GM18508 (cell line): ENCODE measurements at regions not wholly inside any gene's neighbourhood (a gene's known extent, or its start where the extent isn't known, plus 50 kb on each side); places are given as distances from the start of the nearest gene placed in this dataset.
A peak's percentile ranks its signal among the peaks of the same experiment; 100 is the strongest.
"Not testable (repeated sequence)": the region's sequence is repeated elsewhere in the genome, so short reads cannot be mapped to it uniquely, and the experiment has no call there.

Source experiments
- ATAC-seq: cut with Tn5 transposase; IDR thresholded peaks from one replicate; pipeline ENCODE4 v1.9.1; 2021; ENCODE audit warnings: moderate number of reproducible peaks; ENCODE audit not compliant: insufficient read depth, unreplicated experiment

DNA sequence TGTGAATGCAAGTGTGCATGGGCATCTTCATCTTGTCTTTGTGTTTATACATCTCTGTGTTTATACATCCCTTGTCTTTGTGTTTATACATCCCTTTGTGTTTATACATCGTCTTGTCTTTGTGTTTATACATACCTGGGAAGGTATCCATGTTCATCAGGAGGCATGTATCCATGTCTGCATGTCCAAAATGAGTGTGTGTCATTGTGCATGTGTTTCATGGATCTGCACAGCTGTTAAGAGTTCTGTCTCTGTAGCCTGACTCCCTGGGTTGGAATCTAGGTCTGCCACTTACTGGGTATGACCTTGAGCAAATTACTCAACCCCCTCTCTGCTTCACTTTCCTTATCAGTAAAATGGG, 50.1 kb upstream of the SIRPA start:
- ATAC-seq: no peak

DNA sequence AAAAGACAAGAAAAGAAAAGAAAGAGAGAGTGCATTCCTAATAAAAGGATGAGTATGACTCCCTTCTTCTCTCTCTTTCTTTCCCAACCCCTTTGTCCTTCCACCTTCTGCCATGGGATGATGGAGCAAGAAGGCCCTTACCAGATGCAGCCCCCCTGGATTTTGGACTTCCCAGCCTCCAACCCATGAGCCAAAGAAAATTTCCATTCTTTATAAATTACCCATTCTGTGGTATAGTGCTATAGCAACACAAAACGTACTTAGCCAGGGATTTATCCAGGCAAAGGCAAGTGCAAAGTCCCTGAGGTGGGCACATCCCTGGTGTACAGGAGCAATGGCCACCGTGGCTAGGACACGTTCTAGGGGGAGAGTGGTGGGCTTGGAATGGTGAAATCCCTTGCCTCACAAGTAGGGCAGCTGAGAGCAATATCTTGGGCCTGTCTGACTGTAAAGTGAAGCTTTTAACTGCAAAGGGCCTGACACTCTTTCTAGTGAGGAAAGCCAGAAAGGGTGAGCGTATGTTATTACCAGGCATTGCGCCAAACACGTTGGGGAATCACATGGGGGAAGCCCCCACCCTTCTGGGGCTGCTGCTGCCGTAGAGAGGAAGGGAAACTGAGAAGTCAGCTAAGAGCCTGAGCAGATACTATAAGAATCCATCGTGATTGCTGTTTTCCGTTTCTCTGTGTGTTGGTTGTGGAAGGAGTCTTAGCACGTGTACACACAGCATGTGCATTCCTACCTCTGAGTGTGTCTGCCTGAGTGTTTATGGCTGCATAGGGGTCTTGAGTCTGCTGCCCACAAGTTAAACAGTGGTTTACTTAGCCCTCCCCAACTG, 50.7 kb upstream of the SIRPA start:
- ATAC-seq: peak; percentile 54

- no peak for ATAC-seq
These were observed 52.9 kb upstream of the SIRPA start for GRCh38 chr20:1842281-1842680.

DNA sequence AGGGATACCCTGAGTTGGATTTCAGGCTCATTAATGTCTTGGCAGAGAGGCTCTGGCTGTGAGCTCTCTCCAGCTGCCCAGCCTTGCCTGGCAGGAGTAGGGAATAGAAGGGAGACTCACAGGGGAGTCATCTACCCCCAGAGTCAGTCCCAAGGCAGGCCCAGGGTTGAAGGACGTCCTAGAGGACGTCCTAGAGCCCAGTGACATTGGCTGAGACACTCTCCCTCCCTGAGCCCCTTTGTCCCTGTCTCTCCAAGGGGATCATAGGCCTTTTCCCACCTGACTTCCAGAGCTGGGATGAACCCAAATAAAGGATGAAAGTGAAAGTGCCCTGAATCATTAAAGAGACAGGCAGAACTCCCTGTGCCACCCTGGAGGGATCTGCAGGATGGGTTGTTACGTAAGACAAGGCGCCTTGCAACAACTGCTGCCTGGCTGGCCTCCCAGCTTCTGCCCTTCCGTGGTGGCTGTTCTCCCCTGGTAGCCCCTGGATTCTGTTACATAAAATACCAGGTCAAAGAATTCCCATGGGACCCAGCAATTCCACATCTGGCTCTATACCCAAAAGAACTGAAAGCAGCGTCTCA, 53.6 kb upstream of the SIRPA start:
- no peak for ATAC-seq

- no peak for ATAC-seq
These were observed 54.2 kb upstream of the SIRPA start for GRCh38 chr20:1840817-1841553.

GRCh38 chr20:1839376-1840317, 55.6 kb upstream of the SIRPA start:
- ATAC-seq: not testable (repeated sequence)

DNA sequence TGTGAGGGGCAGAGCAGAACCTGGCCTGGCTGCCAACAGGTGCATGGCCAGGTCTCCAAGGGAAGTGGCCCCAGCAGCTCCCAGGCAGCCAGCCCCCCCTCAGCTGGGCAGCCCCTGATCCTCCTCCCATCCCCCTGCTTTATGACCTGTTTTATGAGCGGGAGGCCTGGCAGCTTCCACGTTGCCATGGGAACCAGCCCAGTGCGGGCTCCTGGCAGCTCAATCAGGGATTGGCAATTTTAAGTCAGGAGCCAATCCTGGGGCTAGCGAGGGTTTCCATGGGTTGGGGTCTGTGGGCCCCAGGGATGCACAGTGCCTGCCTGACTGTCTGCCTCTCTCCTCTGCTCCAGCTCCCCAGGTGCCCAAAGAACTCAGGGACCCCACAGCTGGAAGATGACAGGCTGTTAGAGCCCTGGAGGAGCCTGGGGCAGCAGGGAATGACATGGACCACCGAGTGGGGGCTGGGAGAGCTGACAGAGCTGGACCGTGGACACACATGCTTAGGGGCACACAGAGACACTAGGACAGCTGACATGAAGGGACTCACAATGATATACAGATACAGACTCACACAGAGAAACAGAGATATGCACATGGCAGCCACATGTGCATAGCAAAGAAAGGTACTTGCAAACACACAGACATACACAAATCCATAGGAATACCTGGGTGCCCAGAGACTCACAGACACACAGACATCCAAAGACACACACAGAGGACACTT, 56.5 kb upstream of the SIRPA start:
- no peak for ATAC-seq

DNA sequence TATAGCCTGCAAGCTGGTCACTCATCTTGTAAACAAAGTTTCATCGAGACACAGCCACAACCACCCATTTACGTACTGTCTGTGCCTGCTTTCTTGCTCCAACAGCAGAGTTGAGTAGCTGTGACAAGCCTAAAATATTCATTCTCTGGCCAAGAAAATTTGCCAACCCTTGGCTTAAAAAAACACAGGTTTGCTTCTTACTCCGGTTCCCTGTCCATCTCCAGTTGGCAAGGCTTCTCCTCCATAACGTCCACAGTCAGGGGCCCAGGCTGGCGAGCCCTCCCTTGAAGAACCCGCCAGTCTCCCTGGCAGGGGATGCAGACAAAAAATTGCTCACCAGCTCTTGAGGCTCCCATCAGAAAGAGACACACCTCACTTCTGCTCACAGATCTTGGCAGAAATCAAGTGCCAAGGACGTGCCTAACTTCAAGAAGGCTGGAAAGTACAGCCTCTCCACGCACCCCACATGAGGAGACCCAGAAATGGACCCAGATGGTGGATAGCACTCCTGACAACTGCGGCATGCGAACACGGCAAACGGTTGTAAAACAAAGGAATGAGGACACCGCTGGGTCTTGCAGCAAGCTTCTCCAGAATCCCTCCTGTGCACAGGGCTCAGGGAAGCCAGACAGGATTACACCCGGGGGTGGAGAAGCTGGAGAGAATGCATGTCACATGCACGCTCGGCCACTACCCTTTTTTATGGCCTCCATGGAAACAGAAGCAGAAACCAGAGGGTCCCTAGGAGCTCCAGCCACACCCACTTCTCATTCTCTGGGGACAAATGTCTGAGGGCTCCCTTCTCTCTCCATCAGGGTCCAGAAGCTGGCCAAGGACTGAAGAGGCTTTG, 59.8 kb upstream of the SIRPA start:
- ATAC-seq: no peak

- ATAC-seq: no peak
These were observed 61.2 kb upstream of the SIRPA start for GRCh38 chr20:1833728-1834726.

GRCh38 chr20:1833216-1833615, 62.0 kb upstream of the SIRPA start:
- no peak for ATAC-seq

DNA sequence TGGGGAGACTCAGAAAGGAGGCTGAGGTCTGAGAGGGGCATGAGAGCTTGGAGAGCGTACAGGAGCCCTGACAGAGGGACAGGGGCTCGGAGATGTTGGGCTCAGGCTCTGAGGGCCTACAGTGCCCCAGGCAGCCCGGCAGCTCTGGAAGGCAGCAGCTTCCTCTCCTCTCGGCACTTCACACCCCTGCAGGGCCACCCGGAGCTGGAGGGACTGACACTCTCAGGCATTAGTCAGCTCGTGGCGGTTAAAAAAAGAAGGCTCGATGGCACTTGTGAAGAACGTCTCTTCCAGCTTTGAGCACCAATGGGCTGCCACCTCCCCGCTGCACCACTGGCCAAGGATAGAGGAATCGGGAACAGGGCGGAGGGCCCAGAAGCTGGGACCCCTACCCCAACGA, 62.6 kb upstream of the SIRPA start:
- no peak for ATAC-seq

GRCh38 chr20:1831606-1832005, 63.6 kb upstream of the SIRPA start:
- no peak for ATAC-seq

DNA sequence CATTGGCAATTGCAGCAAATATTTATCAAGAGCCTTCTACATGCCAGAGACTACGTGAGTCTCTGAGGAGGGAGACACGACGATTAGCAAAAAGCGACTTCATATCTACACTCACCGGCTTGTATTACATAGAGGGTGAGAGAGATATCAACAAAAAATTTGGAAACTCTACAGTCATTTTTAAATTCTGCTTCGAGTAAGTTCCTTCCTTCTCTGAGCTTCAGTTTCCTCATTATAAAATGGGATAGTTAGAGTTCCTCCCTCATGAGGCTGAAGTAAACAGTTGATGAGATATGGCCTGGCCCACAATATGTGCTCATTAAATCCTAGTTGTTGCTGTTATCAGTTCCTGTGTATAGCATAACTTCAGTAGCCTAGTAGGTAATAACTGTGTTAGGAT, 64.1 kb upstream of the SIRPA start:
- no peak for ATAC-seq

- no peak for ATAC-seq
These were observed 65.0 kb upstream of the SIRPA start for GRCh38 chr20:1830240-1830639.

DNA sequence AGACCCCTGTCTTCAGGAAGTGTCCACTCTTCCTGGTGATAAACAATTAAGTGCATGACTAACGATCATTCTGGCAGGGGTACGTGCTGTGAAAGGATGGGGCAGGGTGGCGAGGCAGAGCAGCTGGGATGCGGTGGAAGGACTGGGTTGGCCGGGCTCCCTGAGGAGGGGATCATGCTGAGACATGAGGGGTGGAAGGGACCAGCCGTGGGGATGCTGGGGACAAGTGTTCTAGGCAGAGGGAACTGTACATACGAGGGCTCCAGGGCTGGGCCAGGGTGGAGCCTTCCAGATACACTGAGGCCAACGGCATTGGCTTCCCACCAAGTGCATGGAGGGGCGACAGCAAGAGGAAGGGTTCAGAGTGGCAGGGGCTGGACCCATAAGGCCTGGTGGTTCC, 65.7 kb upstream of the SIRPA start:
- ATAC-seq: no peak

DNA sequence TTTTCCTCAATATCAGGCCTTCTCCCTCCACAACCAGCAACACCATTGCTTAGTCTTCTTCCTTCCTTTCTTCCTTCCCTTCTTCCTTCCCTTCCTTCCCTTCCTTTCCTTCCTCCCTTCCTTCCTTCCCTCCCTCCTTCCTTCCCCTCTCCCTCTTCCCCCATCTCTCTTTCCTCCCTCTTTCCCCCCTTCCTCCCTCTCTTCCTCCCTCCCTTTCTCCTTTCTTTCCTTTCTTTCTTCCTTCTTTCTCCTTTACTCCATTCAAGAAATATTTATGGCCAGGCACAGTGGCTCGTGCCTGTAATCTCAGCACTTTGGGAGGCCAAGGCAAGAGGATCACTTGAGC, 66.4 kb upstream of the SIRPA start:
- no peak for ATAC-seq

- ATAC-seq: no peak
These were observed 67.0 kb upstream of the SIRPA start for GRCh38 chr20:1827974-1828785.
